Activated naive CD4-positive, alpha-beta T cell treated with anti-CD3 and anti-CD28 coated beads, Interleukin-2, amount 50 U/mL, for 72 hours (primary cell): ENCODE measurements at regions not wholly inside any gene's neighbourhood (a gene's known extent, or its start where the extent isn't known, plus 50 kb on each side); places are given as distances from the start of the nearest gene placed in this dataset.

Experiments used
- ATAC-seq, 2 donors: fragments of 150-1000 bp; cut with Tn5 transposase; 2 replicates each; pipeline ENCODE4 v1.10.0; 2021; ENCODE audit warnings: mild to moderate bottlenecking in 2 of 2, moderate library complexity in 2 of 2
- DNase-seq, 2 donors: peaks; one replicate each; pipeline ENCODE4 v3.0.0; 2021 to 2022; ENCODE audit warnings: low spot score in 2 of 2
- H3K27ac Mint-ChIP-seq, 2 donors: one replicate each; pipeline ENCODE4 v1.8.0; 2022; ENCODE audit warnings: mild to moderate bottlenecking in 2 of 2, mixed read lengths in 2 of 2
- H3K36me3 Mint-ChIP-seq, 2 donors: one replicate each; pipeline ENCODE4 v1.8.0; 2022; ENCODE audit warnings: mixed read lengths in 2 of 2
- H3K9me3 Mint-ChIP-seq, 2 donors: one replicate each; pipeline ENCODE4 v1.8.0; 2022; ENCODE audit warnings: mixed read lengths in 2 of 2

DNA sequence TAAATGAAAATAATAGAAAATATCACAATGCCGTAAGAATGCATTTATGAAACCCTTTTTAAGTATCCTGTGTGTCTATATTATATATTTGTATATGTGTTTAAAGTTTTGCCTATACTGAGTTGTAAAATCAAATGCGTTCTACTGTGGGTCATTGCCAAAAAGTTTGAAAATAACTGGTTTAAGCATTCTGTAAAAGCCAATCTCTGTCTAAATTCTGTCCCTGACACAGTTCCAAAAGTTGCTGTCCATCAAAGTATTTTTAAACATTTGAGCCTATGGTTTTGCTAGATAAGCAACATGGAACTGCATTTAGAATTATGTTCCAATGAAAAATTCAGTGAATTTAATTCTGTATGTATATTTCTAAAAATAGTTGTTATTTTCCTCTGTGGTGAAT, 1360.4 kb upstream of the CRIM1 start:
- no peak overlapping the region for H3K27ac Mint-ChIP-seq
- ATAC-seq (no peak), DNase-seq (no peak)
- H3K36me3 Mint-ChIP-seq: peaks cover 0 to 6% of the 10 kb centered on the region in 2 donors
- H3K9me3 Mint-ChIP-seq: peaks cover 6 to 8% of the 10 kb centered on the region in 2 donors

DNA sequence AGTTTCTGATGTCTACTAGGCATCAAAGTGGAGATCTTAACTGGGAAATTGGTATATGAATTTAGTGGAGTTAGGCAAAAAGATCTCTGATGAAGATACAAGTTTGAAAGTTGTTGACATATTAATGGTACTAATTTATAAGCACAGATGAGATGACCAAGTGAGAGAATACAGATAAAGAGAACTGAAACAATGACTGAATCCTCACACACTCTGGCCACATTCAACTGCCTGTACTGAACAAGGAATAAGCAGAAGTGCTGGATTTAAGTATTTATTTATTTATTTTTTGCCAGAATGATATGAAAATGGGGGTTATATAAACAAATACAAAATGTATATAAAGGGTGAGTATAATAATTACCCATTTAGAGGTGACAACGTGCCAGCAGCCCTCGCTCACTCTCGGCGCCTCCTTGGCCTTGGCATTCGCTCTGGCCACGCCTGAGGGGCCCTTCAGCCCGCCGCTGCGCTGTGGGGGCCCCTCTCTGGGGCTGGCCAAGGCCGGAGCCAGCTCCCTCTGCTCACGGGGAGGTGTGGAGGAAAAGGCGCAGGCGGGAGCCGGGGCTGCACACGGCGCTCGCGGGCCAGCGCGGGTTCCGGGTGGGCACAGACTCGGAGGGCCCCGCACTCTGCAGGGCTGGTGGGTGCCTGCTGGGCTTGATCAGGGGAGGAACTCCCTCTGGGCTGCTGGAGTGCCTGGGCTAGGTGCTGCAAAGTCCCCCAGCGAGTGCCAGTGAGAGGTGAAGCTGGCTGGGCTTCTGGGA, 1363.9 kb upstream of the CRIM1 start:
- ATAC-seq (no peak), DNase-seq (no peak)
- Mint-ChIP-seq H3K36me3 (peaks cover 0 to 6% of the 10 kb centered on the region in 2 donors), H3K9me3 (peaks cover 6 to 8% of the 10 kb centered on the region in 2 donors), H3K27ac (no peak overlapping the region)

DNA sequence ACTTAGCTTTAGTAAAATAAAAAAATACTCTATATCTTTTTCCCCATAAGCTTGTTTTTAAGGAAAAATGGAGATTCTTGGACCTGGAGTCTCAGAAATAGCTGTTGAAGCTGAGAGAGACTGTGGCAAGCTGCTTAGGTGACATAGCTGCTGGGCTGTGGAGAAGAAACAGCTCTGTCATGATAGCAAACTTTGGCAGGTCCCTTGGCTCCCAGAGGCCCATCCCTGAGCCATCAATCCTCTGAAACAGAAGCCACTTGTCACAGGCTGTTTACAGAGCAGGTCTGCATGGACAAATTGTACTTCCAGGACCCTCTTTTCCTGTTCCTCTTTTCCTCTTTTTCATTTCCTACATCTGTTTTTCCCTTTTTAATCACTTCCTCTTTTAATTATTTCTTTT, 1370.1 kb upstream of the CRIM1 start:
- H3K9me3 Mint-ChIP-seq: peaks cover 13 to 22% of the 10 kb centered on the region in 2 donors

DNA sequence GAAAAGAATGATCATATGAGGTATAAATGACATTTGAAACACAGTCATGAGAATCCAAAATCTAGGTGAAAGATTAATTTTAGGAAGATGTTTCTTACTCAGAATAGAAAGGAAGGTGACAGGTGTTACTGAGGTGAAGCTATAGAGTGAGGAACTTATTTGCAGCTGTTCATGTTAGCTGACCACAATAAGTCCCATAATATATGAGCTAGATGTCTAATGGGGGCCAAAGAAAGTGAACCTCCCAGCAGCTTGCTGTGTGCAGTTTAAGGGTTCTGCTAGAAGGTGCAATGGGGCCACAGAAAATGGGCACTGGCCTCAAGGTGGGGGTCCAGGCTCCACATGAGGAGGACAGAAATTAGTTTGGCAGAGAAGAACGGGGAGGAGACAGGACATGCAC, 1374.9 kb upstream of the CRIM1 start:
- Mint-ChIP-seq H3K27ac (no peak overlapping the region), H3K9me3 (peaks cover 24 to 25% of the 10 kb centered on the region in 2 donors), H3K36me3 (peaks cover 0 to 5% of the 10 kb centered on the region in 2 donors)
- DNase-seq (no peak), ATAC-seq (no peak)

More for the DNA sequence above, 1370.1 kb upstream of the CRIM1 start:
- Mint-ChIP-seq H3K36me3 (peaks cover 0 to 5% of the 10 kb centered on the region in 2 donors), H3K27ac (no peak overlapping the region)
- no peak for DNase-seq
- ATAC-seq: no peak

DNA sequence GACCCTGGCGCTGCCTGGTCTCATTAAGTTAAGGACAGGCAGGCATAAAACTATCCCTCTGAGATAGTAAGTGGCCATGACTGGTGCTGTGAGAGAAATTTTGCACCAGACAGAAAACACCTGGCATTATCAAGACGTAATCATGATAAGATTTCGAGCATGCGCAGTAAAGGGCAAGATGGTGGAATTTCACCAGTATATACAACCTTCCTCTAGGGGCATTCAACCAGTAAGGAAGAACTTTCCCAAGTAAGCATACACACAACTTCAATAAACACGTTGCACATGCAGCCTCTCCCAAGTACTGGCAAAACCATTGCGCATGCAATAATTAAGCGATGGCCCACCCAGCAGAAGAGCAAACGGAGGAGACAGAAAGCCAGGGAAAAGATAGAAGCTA, 1376.4 kb upstream of the CRIM1 start:
- DNase-seq (no peak), ATAC-seq (no peak)
- Mint-ChIP-seq H3K36me3 (peaks cover 0 to under 1% of the 10 kb centered on the region in 2 donors), H3K9me3 (peaks cover 18 to 19% of the 10 kb centered on the region in 2 donors), H3K27ac (no peak overlapping the region)

DNA sequence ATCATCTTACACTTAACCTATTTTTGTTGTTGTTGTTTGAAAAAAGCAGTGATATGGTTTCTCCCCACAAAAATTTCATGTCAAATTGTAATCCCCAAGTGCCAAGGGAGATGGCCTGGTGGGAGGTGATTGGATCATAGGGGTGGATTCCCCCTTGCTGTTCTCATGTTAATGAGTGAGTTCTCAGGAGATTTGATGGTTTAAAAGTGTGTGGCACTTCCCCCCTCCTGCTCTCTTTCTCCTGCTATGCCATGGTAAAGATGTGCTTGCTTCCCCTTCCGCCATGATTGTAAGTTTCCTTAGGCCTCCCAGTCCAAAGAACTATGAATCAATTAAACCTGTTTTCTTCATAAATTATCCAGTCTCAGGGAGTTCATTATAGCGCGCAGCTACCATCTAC, 1362.7 kb upstream of the FAM98A start:
- Mint-ChIP-seq H3K36me3 (no peaks in the 10 kb centered on the region), H3K9me3 (peaks cover 6 to 7% of the 10 kb centered on the region in 2 donors), H3K27ac (no peak overlapping the region)
- ATAC-seq (no peak), DNase-seq (no peak)

DNA sequence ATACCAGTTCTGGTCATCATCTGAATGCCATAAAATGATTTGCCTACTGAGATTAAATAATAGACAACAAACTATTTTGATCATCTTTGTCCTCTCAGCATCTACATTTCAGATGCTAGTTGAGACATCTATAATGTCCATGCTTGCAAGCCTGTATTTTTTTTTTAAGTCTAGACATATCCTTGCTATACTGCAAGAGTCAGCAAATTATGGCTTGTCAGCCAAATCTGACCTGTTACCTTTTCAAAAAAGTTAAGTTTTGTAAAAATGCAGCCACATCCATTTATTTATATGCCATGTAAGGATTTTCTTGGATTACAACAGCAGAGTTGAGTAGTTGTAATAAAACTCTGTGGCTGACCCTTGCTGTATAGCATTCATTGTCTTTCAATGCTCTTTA, 1355.7 kb upstream of the FAM98A start:
- no peak overlapping the region for H3K27ac Mint-ChIP-seq
- ATAC-seq: no peak
- H3K36me3 Mint-ChIP-seq: no peaks in the 10 kb centered on the region
- no peak for DNase-seq
- peaks cover 4 to 7% of the 10 kb centered on the region in 2 donors for H3K9me3 Mint-ChIP-seq

DNA sequence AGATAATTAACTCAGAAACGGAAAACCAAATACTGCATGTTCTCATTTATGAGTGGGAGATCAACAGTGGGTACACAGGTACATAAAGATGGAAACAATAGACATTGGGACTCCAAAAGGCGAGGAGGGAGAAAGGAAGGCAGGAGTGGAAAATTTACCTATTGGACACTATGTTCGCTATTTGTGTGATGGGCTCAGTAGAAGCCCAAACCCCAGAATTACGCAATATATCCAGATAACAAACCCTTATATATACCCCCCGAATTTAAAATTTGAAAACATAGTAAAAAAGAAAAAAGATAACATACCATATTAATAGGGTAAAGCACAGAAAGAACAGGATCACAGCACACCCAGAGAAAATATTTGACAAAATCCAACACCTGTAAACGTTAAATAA, 1351.7 kb upstream of the FAM98A start:
- no peaks in the 10 kb centered on the region for H3K36me3 Mint-ChIP-seq
- peaks cover 4 to 8% of the 10 kb centered on the region in 2 donors for H3K9me3 Mint-ChIP-seq
- ATAC-seq (no peak), DNase-seq (no peak)
- no peak overlapping the region for H3K27ac Mint-ChIP-seq

DNA sequence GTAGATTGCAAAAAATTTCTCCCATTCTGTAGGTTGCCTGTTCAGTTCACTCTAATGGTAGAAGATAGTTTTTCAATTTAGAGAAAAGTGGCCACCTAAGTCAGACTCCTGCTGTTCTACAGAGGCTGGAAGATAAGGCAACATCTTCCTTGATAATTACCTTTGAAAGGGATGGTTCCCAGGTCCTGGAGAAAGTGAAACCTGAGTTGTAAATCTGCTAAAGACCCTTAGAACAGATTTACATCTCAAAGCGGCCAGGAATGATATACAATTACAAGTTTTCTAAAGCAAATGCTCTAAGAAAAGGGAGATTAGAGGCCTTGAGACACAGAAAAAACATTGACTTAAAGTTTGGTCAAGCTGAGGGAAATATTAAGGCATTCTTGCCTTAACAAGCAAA, 1350.2 kb upstream of the FAM98A start:
- no peak for ATAC-seq
- Mint-ChIP-seq H3K27ac (no peak overlapping the region), H3K36me3 (no peaks in the 10 kb centered on the region)

DNA sequence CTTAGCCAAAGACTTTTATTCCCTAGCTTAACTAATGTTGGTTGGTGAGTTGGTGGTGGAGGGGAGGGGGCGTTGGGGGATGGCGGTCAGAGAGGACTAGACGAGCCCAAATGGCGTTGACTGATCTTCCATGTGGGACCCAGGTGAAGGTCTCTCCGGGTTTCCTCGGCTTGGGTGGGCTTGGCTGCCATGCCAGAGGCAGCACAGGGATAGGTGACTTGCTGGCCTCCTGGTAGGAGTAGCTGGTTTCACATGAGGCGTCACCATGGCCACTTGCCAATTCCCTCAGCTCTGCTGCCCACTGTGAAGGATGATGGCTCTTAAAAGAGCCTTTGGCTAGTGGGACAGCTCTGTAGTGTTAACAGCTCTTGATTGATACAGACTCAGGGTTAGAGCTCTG, 1337.0 kb upstream of the FAM98A start:
- Mint-ChIP-seq H3K36me3 (no peaks in the 10 kb centered on the region), H3K9me3 (peaks cover 13 to 18% of the 10 kb centered on the region in 2 donors), H3K27ac (no peak overlapping the region)
- ATAC-seq: no peak
- DNase-seq: no peak

More for the DNA sequence above, 1350.2 kb upstream of the FAM98A start:
- no peak for DNase-seq
- peaks cover 4 to 8% of the 10 kb centered on the region in 2 donors for H3K9me3 Mint-ChIP-seq

DNA sequence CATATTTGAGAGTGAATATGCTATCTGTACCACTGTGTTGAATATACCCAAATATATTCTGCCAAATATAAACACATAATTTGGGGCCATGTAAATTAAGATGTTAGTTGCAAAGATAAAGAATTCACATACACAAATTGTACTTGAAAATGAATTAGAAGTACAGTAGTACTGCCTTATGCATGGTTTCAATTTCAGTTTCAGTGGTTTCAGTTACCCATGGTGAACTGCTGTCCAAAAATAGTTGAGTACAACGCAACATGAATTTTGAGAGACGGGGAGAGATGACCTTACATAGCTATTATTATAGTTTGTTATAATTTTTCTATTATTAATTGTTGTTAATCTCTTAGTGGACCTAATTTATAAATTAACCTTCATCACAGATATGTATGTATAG, 1313.0 kb upstream of the FAM98A start:
- ATAC-seq (no peak), DNase-seq (no peak)
- H3K27ac Mint-ChIP-seq: no peak overlapping the region
- peaks cover 14 to 19% of the 10 kb centered on the region in 2 donors for H3K9me3 Mint-ChIP-seq
- no peaks in the 10 kb centered on the region for H3K36me3 Mint-ChIP-seq

DNA sequence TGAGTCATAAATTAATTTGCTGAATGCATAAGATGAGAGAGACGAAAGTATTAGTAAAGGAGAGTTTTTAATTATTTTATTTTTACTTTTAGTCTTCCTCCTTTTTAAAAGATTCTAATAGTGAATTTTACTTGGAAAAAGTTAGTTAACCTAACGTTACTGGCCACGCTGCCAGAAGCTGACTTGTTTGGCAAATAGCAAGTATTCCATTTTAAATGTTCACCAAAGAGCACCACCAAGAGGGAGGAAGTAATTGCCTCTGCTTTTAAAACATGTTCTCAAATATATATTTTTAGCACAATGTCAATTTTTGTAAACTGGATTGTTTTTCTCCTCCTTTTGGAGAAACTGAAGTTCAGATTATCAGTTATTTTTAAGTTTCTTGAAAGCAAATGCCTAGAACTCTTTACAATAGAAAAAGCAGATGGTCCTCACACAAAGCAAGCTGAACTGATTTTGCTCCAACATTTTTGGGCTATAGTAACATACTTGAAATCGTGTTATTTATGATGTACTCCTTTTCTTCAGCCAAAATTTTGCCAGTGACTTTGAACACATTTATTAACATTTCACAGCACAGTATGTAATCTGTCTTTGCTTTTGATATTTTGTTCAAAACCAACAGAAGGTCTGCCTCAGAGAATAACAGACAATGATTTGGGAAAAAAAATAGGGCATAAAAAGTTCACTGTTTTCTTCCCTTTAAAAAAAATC, 1311.0 kb upstream of the FAM98A start:
- no peak for ATAC-seq
- H3K36me3 Mint-ChIP-seq: no peaks in the 10 kb centered on the region
- H3K9me3 Mint-ChIP-seq: peaks cover 9 to 15% of the 10 kb centered on the region in 2 donors
- no peak overlapping the region for H3K27ac Mint-ChIP-seq
- DNase-seq: no peak

DNA sequence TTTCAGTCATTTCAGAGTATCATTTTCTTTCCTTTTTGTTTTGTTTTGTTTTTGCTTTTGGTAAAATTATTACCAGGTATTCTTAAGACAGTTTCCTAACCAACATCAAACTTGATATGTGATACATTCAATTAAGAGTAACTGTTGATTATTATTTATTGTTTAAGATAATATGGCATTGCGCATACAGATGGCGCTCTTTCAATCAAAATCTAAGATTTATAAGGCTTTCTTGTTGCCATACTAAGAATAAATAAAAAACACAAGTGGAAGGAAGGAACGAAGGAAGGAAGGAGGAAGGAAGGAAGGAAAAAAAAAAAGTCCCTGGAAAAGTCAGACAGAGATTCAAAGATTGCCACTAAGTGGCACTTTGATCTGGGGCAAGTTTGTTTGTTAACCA, 1308.7 kb upstream of the FAM98A start:
- ATAC-seq: no peak

DNA sequence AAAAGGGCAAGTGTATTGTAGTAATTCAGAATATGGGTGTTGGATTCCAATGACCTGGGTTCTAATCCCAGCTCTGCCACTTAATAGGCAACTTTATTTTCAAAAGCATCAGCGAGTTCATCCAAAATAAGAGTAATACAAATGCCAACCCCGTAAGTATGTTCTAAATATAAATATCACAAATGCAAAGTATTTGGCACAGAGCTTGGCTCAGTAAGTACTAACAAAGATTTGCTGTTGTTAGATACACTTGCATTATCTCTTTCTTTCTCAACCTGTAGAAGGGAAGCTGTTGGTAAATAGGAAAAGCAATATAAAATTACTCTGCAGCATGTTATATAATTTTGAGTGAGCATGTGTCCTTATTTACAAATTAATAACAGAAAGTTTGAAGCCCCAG, 1302.6 kb upstream of the FAM98A start:
- ATAC-seq (no peak), DNase-seq (no peak)
- Mint-ChIP-seq H3K27ac (no peak overlapping the region), H3K36me3 (no peaks in the 10 kb centered on the region), H3K9me3 (peaks cover 0 to 8% of the 10 kb centered on the region in 2 donors)

More for the DNA sequence above, 1308.7 kb upstream of the FAM98A start:
- H3K36me3 Mint-ChIP-seq: no peaks in the 10 kb centered on the region
- no peak for DNase-seq
- H3K27ac Mint-ChIP-seq: no peak overlapping the region
- H3K9me3 Mint-ChIP-seq: peaks cover 5 to 15% of the 10 kb centered on the region in 2 donors

DNA sequence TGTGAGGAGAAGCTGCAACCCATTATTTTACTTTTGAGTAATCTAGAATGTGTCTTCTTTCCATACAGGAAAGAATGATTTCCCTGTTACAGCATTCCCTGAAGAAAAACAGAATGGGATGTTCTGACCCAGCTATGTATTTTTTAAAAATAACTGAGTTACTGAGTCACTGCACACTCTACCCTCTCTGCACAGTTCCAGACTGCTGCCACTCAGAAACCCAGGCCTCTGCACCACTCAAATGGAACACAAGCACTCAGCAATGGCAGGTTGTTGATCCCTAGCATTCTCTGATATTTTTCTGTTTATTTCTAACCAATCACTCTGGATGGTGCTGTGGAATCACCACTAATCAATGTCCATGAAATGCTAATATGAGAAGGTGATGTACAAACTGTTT, 1300.0 kb upstream of the FAM98A start:
- no peaks in the 10 kb centered on the region for H3K36me3 Mint-ChIP-seq
- ATAC-seq: no peak
- peaks cover 0 to 4% of the 10 kb centered on the region in 2 donors for H3K9me3 Mint-ChIP-seq
- no peak overlapping the region for H3K27ac Mint-ChIP-seq
- no peak for DNase-seq

DNA sequence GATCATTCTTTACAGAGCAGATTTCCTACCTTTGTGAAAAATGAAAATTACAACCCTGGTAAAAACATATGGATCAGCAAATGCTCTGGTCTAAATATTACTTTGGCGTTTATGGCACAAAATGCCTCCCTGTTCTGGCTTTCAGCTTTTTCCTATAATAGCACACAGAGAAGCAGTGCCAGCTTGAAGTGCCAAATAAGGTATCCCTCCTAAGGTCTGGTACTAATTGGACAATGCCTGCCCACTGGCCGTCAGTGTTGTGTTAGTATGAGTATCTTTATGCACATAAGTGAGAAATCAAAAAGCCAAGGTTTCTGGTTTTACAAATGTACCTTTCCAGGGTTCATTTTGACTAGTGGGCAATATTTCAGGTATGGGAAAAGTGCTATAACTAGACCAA, 1293.7 kb upstream of the FAM98A start:
- Mint-ChIP-seq H3K9me3 (peaks cover 4 to 5% of the 10 kb centered on the region in 2 donors), H3K27ac (no peak overlapping the region), H3K36me3 (no peaks in the 10 kb centered on the region)
- ATAC-seq (no peak), DNase-seq (no peak)

DNA sequence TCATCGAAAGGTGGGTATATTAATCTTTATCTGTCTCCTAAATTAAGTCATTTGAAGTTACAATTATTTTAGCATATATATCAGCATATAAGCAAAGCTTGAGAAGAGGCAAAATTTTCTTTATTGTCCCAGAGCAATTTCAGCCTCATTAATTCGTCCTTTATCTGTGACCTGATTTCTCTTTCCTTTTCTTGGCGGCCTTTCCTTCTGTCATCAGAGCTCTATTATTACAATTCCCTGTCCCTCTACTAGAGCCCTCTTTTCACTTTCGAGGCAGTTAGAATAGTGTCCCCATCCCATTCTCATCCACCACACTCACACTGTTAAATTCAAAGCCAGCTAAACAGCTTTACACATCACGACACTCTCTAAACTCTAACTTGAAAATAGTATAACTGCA, 1293.2 kb upstream of the FAM98A start:
- ATAC-seq: no peak
- DNase-seq: no peak
- no peaks in the 10 kb centered on the region for H3K36me3 Mint-ChIP-seq
- H3K27ac Mint-ChIP-seq: no peak overlapping the region
- peaks cover 4 to 5% of the 10 kb centered on the region in 2 donors for H3K9me3 Mint-ChIP-seq
